ENCODE measurements at regions not wholly inside any gene's neighbourhood (a gene's known extent, or its start where the extent isn't known, plus 50 kb on each side); places are given as distances from the start of the nearest gene placed in this dataset.

DNA sequence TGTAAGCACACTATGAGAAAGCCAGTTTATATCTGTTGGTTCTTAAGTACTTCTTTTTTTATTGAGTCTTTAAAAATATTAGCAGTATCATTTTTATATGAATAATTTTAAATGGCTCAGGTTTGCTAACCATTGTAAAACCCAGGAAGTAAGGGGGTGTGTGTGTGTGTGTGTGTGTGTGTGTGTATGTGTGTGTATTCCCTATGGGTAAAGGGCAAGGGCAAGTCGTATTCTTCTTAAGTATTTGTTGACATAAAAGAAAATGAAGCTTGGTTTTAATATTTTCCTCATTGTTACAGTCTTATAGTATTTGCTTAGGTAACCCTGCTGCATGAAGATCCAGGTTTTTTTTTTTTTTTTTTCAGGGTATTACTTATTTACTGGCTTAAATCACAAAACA lies 495.0 kb upstream of the B3GALT2 start:
- Histone ChIP-seq H2AFZ (ENCODE audit: insufficient read depth, low read length, poor library complexity) (no peak overlapping the region), H2BK120ac (ENCODE audit: insufficient read depth, low read length, poor library complexity) (no peak overlapping the region), H3K18ac (ENCODE audit: low read length) (no peak overlapping the region), H3K4me3 (ENCODE audit: low read depth, low read length) (no peak overlapping the region), H3K4ac (ENCODE audit: low read depth, low read length) (no peak overlapping the region), H3K23ac (ENCODE audit: low read length) (no peak overlapping the region), H4K91ac (ENCODE audit: low read depth, low read length) (no peak overlapping the region), H4K12ac (ENCODE audit: low read depth, low read length) (no peak overlapping the region), H3K9me3 (ENCODE audit: insufficient read depth, low read depth, low read length) (no peaks in the 10 kb centered on the region), H2BK5ac (ENCODE audit: low read depth, low read length, poor library complexity) (no peak overlapping the region), H3K79me1 (ENCODE audit: low read length) (no peaks in the 10 kb centered on the region), H2AK5ac (ENCODE audit: low read length) (no peak overlapping the region), H4K8ac (ENCODE audit: low read depth, low read length) (no peak overlapping the region), H3K4me2 (ENCODE audit: low read length) (no peak overlapping the region), H3K14ac (ENCODE audit: low read length) (no peak overlapping the region), H3K36me3 (ENCODE audit: control insufficient read depth in 1 of 2, insufficient read depth in 2 of 2, low read length in 2 of 2) (no peaks in the 10 kb centered on the region), H3K9ac (ENCODE audit: low read length) (no peak overlapping the region), H3K4me1 (ENCODE audit: control insufficient read depth in 1 of 2, insufficient read depth in 2 of 2, low read length in 2 of 2) (no peaks in the 10 kb centered on the region), H3K27me3 (ENCODE audit: insufficient read depth, low read length) (no peaks in the 10 kb centered on the region), H3K79me2 (ENCODE audit: control insufficient read depth, insufficient read depth, low read length, poor library complexity) (no peaks in the 10 kb centered on the region), H3K27ac (ENCODE audit: low read depth, low read length) (no peak overlapping the region), H2BK12ac (ENCODE audit: low read length) (no peak overlapping the region)
- WGBS (ENCODE audit: extremely low coverage, insufficient coverage, insufficient read length): no CpG with 5 or more reads among the region's 1 CpG
- DNase-seq: no peak

DNA sequence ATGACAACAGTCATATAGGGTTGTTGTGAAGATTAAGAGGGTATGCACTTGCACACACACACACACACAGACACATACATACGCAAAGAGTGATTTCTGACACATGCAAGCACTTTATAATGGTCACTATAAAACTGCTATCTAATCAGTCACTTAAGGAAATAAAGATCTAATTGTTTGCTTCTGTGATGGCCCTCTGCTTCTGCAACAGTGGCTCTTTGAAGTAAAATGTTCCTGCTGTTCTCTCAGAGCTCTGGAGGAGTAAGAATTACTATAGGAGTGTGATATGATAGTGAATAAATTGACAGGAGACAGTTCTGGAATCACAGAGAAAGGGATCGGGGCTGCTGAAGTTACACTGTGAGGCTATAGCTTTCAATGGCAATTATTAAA lies 494.5 kb upstream of the B3GALT2 start:
- no peak overlapping the region for H3K14ac ChIP-seq (ENCODE audit: low read length)
- H3K36me3 ChIP-seq (ENCODE audit: control insufficient read depth in 1 of 2, insufficient read depth in 2 of 2, low read length in 2 of 2): no peaks in the 10 kb centered on the region
- no peaks in the 10 kb centered on the region for H3K79me2 ChIP-seq (ENCODE audit: control insufficient read depth, insufficient read depth, low read length, poor library complexity)
- H2BK120ac ChIP-seq (ENCODE audit: insufficient read depth, low read length, poor library complexity): no peak overlapping the region
- H3K27ac ChIP-seq (ENCODE audit: low read depth, low read length): no peak overlapping the region
- no peak overlapping the region for H4K8ac ChIP-seq (ENCODE audit: low read depth, low read length)
- H2AK5ac ChIP-seq (ENCODE audit: low read length): no peak overlapping the region
- no peak overlapping the region for H4K12ac ChIP-seq (ENCODE audit: low read depth, low read length)
- H3K23ac ChIP-seq (ENCODE audit: low read length): no peak overlapping the region
- no peak overlapping the region for H3K4me3 ChIP-seq (ENCODE audit: low read depth, low read length)
- no peaks in the 10 kb centered on the region for H3K27me3 ChIP-seq (ENCODE audit: insufficient read depth, low read length)
- no peak overlapping the region for H2BK5ac ChIP-seq (ENCODE audit: low read depth, low read length, poor library complexity)
- no peak for DNase-seq
- H3K4me2 ChIP-seq (ENCODE audit: low read length): no peak overlapping the region
- H3K4ac ChIP-seq (ENCODE audit: low read depth, low read length): no peak overlapping the region
- H3K9me3 ChIP-seq (ENCODE audit: insufficient read depth, low read depth, low read length): no peaks in the 10 kb centered on the region
- WGBS (ENCODE audit: extremely low coverage, insufficient coverage, insufficient read length): no CpG with 5 or more reads among the region's 2 CpGs
- H2AFZ ChIP-seq (ENCODE audit: insufficient read depth, low read length, poor library complexity): no peak overlapping the region
- no peak overlapping the region for H3K18ac ChIP-seq (ENCODE audit: low read length)
- no peak overlapping the region for H4K91ac ChIP-seq (ENCODE audit: low read depth, low read length)
- no peak overlapping the region for H2BK12ac ChIP-seq (ENCODE audit: low read length)
- no peaks in the 10 kb centered on the region for H3K79me1 ChIP-seq (ENCODE audit: low read length)
- no peak overlapping the region for H3K9ac ChIP-seq (ENCODE audit: low read length)
- H3K4me1 ChIP-seq (ENCODE audit: control insufficient read depth in 1 of 2, insufficient read depth in 2 of 2, low read length in 2 of 2): no peaks in the 10 kb centered on the region

DNA sequence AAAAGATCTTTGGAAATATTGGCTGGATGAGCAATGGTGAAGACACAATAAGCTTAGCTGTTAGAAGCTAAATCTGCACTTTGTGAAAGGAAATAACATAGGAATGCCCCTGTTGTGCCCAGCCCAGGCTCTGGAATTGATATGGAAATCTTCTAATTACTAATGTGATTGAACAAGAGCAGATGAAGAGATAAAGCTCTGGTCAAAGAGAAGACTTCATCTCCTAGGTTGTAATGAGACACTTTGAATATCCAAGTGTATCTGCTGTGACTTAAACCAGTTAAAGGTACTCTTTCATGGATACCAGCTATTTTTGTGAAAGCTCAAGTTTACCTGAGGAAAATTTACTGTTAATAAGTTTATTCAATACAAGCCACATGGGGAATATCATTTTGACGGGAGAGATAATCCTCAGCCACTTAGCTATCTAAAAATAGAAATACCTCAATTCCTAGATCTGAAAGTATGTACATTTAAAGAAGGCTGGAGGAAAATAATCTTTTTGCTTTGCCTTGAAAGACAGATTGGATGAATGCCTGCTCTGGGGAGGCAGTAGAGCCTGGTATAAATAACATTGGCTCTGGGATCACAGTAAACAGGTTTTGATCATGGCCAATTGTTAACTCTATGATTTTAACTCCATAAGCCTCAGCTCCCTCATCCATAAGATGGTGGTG lies 494.0 kb upstream of the B3GALT2 start:
- H3K79me2 ChIP-seq (ENCODE audit: control insufficient read depth, insufficient read depth, low read length, poor library complexity): no peaks in the 10 kb centered on the region
- H3K4ac ChIP-seq (ENCODE audit: low read depth, low read length): no peak overlapping the region
- H3K4me2 ChIP-seq (ENCODE audit: low read length): no peak overlapping the region
- H3K9ac ChIP-seq (ENCODE audit: low read length): no peak overlapping the region
- no peak overlapping the region for H2BK5ac ChIP-seq (ENCODE audit: low read depth, low read length, poor library complexity)
- no peaks in the 10 kb centered on the region for H3K36me3 ChIP-seq (ENCODE audit: control insufficient read depth in 1 of 2, insufficient read depth in 2 of 2, low read length in 2 of 2)
- H3K27me3 ChIP-seq (ENCODE audit: insufficient read depth, low read length): no peaks in the 10 kb centered on the region
- WGBS (ENCODE audit: extremely low coverage, insufficient coverage, insufficient read length): no CpG with 5 or more reads among the region's 1 CpG
- no peak overlapping the region for H4K12ac ChIP-seq (ENCODE audit: low read depth, low read length)
- no peak overlapping the region for H3K4me3 ChIP-seq (ENCODE audit: low read depth, low read length)
- DNase-seq: no peak
- no peak overlapping the region for H2AFZ ChIP-seq (ENCODE audit: insufficient read depth, low read length, poor library complexity)
- no peak overlapping the region for H2BK120ac ChIP-seq (ENCODE audit: insufficient read depth, low read length, poor library complexity)
- no peak overlapping the region for H4K8ac ChIP-seq (ENCODE audit: low read depth, low read length)
- no peaks in the 10 kb centered on the region for H3K9me3 ChIP-seq (ENCODE audit: insufficient read depth, low read depth, low read length)
- no peak overlapping the region for H4K91ac ChIP-seq (ENCODE audit: low read depth, low read length)
- no peak overlapping the region for H3K14ac ChIP-seq (ENCODE audit: low read length)
- no peaks in the 10 kb centered on the region for H3K4me1 ChIP-seq (ENCODE audit: control insufficient read depth in 1 of 2, insufficient read depth in 2 of 2, low read length in 2 of 2)
- H3K18ac ChIP-seq (ENCODE audit: low read length): no peak overlapping the region
- no peak overlapping the region for H2BK12ac ChIP-seq (ENCODE audit: low read length)
- H2AK5ac ChIP-seq (ENCODE audit: low read length): no peak overlapping the region
- no peak overlapping the region for H3K23ac ChIP-seq (ENCODE audit: low read length)
- no peak overlapping the region for H3K27ac ChIP-seq (ENCODE audit: low read depth, low read length)
- H3K79me1 ChIP-seq (ENCODE audit: low read length): no peaks in the 10 kb centered on the region

DNA sequence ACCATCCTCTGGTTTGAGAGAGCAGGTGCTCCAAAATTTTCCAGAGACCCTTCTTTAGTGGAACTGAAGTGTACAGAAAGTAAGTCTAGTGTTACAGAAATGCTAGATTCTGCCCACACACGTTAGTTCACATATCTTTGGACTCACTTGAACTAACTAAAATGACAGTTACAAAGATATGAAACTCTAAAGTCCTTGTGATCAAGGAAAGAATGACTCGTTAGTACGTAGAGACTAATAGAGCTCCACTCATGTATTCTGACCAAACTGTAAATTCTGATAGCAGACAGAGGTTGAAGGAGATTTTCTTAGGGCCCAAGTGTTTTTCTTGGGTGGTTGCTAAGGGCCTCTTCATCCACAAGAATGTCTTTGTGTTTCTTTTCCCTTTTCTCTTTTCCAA lies 491.5 kb upstream of the B3GALT2 start:
- H3K23ac ChIP-seq (ENCODE audit: low read length): no peak overlapping the region
- no peaks in the 10 kb centered on the region for H3K27me3 ChIP-seq (ENCODE audit: insufficient read depth, low read length)
- H4K91ac ChIP-seq (ENCODE audit: low read depth, low read length): no peak overlapping the region
- no peak overlapping the region for H2BK12ac ChIP-seq (ENCODE audit: low read length)
- no peaks in the 10 kb centered on the region for H3K4me1 ChIP-seq (ENCODE audit: control insufficient read depth in 1 of 2, insufficient read depth in 2 of 2, low read length in 2 of 2)
- WGBS (ENCODE audit: extremely low coverage, insufficient coverage, insufficient read length): no CpG with 5 or more reads among the region's 3 CpGs
- H4K8ac ChIP-seq (ENCODE audit: low read depth, low read length): no peak overlapping the region
- H3K4me3 ChIP-seq (ENCODE audit: low read depth, low read length): no peak overlapping the region
- H2AK5ac ChIP-seq (ENCODE audit: low read length): no peak overlapping the region
- no peaks in the 10 kb centered on the region for H3K36me3 ChIP-seq (ENCODE audit: control insufficient read depth in 1 of 2, insufficient read depth in 2 of 2, low read length in 2 of 2)
- no peak overlapping the region for H3K9ac ChIP-seq (ENCODE audit: low read length)
- H2AFZ ChIP-seq (ENCODE audit: insufficient read depth, low read length, poor library complexity): no peak overlapping the region
- no peaks in the 10 kb centered on the region for H3K79me1 ChIP-seq (ENCODE audit: low read length)
- no peak overlapping the region for H3K14ac ChIP-seq (ENCODE audit: low read length)
- no peak overlapping the region for H3K18ac ChIP-seq (ENCODE audit: low read length)
- H4K12ac ChIP-seq (ENCODE audit: low read depth, low read length): no peak overlapping the region
- H3K9me3 ChIP-seq (ENCODE audit: insufficient read depth, low read depth, low read length): no peaks in the 10 kb centered on the region
- no peak overlapping the region for H3K27ac ChIP-seq (ENCODE audit: low read depth, low read length)
- no peak overlapping the region for H3K4me2 ChIP-seq (ENCODE audit: low read length)
- no peak overlapping the region for H3K4ac ChIP-seq (ENCODE audit: low read depth, low read length)
- H2BK5ac ChIP-seq (ENCODE audit: low read depth, low read length, poor library complexity): no peak overlapping the region
- no peak overlapping the region for H2BK120ac ChIP-seq (ENCODE audit: insufficient read depth, low read length, poor library complexity)
- H3K79me2 ChIP-seq (ENCODE audit: control insufficient read depth, insufficient read depth, low read length, poor library complexity): no peaks in the 10 kb centered on the region
- DNase-seq: no peak
